NB4 (cell line): ENCODE measurements at regions not wholly inside any gene's neighbourhood (a gene's known extent, or its start where the extent isn't known, plus 50 kb on each side); places are given as distances from the start of the nearest gene placed in this dataset.

ENCODE experiments used
- DNase-seq: peaks from one replicate; pipeline ENCODE4 v3.0.0; 2010; ENCODE audit warnings: low read depth
- H3K4me3 ChIP-seq: one replicate; pipeline ENCODE4 v1.5.1; 2011; ENCODE audit warnings: mild to moderate bottlenecking, low read depth, low read length, moderate library complexity
- MYC ChIP-seq: IDR thresholded peaks from 2 replicates; pipeline ENCODE4 v1.6.1; 2011; ENCODE audit warnings: low read depth, low read length
- POLR2A ChIP-seq: IDR thresholded peaks from 2 replicates; pipeline ENCODE4 v1.6.1; 2011; ENCODE audit warnings: mild to moderate bottlenecking; ENCODE audit not compliant: insufficient read length; ENCODE audit errors: extremely low read depth
- TF ChIP-seq, protein P1 (sequence below): IDR thresholded peaks from one replicate; pipeline ENCODE4 v1.5.1; 2012; ENCODE audit warnings: low read depth, low read length
- TF ChIP-seq, protein P2 (sequence below): IDR thresholded peaks from 2 replicates; pipeline ENCODE4 v1.6.1; 2011; ENCODE audit warnings: low read depth, low read length

- H3K4me3 ChIP-seq, result no peak overlapping the region
- no peak for DNase-seq
- TF ChIP-seq POLR2A (no peak), MYC (no peak)
- TF ChIP-seq, protein P1, sequence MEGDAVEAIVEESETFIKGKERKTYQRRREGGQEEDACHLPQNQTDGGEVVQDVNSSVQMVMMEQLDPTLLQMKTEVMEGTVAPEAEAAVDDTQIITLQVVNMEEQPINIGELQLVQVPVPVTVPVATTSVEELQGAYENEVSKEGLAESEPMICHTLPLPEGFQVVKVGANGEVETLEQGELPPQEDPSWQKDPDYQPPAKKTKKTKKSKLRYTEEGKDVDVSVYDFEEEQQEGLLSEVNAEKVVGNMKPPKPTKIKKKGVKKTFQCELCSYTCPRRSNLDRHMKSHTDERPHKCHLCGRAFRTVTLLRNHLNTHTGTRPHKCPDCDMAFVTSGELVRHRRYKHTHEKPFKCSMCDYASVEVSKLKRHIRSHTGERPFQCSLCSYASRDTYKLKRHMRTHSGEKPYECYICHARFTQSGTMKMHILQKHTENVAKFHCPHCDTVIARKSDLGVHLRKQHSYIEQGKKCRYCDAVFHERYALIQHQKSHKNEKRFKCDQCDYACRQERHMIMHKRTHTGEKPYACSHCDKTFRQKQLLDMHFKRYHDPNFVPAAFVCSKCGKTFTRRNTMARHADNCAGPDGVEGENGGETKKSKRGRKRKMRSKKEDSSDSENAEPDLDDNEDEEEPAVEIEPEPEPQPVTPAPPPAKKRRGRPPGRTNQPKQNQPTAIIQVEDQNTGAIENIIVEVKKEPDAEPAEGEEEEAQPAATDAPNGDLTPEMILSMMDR, result no peak
Observed at GRCh38 chr11:130645164-130645842, 196.9 kb downstream of the ADAMTS15 start.

DNA sequence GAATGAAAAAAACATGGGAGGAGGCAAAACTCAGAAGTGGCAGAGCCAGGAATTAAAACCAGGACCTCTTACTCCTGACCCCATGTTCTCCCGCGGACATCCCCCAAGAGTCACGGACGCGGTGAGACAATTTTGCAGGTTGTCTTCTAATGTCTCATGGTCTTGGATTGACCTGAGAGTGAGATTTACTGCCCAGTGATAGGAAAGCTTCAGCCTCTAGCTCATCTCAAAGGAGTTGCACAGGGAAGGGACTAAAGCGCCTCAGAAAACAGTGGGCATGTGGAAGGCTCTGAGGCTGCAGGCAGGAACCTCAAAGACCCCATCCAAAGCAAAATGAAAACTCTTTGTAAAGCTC lies 197.4 kb downstream of the ADAMTS15 start:
- TF ChIP-seq MYC, result no peak
- TF ChIP-seq, protein P2, sequence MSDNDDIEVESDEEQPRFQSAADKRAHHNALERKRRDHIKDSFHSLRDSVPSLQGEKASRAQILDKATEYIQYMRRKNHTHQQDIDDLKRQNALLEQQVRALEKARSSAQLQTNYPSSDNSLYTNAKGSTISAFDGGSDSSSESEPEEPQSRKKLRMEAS, result no peak
- no peak for TF ChIP-seq POLR2A
- no peak for DNase-seq
- no peak overlapping the region for H3K4me3 ChIP-seq

GRCh38 chr11:130646881-130647280 lies 198.4 kb downstream of the ADAMTS15 start:
- H3K4me3 ChIP-seq, result no peak overlapping the region
- DNase-seq, result no peak
- TF ChIP-seq, protein P2, result no peak
- TF ChIP-seq, protein P1, result no peak
- no peak for TF ChIP-seq MYC
- TF ChIP-seq POLR2A, result no peak

- H3K4me3 ChIP-seq, result no peak overlapping the region
- TF ChIP-seq, protein P1, result no peak
- no peak for TF ChIP-seq MYC
- TF ChIP-seq, protein P2, result no peak
- TF ChIP-seq POLR2A, result no peak
- DNase-seq, result no peak
Observed at GRCh38 chr11:130647371-130647770, 198.9 kb downstream of the ADAMTS15 start.

DNA sequence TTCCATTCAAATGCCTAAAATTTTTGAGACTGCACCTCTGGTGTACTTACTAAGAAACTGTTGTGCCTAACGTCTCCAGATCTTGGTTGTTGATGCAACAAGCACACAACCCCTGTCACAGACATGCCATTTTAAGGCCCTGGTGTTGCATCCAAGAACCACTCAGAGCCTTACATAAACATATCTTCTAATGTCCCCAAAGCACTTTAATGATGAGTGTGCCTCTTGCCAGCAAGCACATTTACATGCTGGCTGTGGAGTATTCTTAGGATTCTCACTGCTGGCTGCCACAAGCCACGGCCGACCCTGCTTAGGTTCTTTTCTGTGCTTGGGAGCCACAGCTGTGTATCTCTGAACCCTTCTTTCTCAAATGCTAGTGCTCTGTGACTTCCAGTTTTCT lies 201.4 kb downstream of the ADAMTS15 start:
- TF ChIP-seq, protein P2, result no peak
- TF ChIP-seq POLR2A, result no peak
- TF ChIP-seq, protein P1, result no peak
- no peak for TF ChIP-seq MYC
- no peak overlapping the region for H3K4me3 ChIP-seq
- DNase-seq, result no peak

- no peak for DNase-seq
- no peak for TF ChIP-seq POLR2A
- TF ChIP-seq, protein P1, result no peak
- TF ChIP-seq MYC, result no peak
- TF ChIP-seq, protein P2, result no peak
- H3K4me3 ChIP-seq, result no peak overlapping the region
Observed at GRCh38 chr11:130650456-130651030, 202.1 kb downstream of the ADAMTS15 start.
